H1 (cell line): ENCODE measurements at regions not wholly inside any gene's neighbourhood (a gene's known extent, or its start where the extent isn't known, plus 50 kb on each side); places are given as distances from the start of the nearest gene placed in this dataset.

Experiments used
- CTCF ChIA-PET: fragments of 300-600 bp; sonication (Branson Sonifier 250); formaldehyde crosslinking; loops from one replicate; lab custom pipeline; 2021; ENCODE audit not compliant: partially characterized antibody; lab: Charles Lee
- POLR2A ChIA-PET: fragments of 300-600 bp; sonication (Branson Sonifier 250); formaldehyde crosslinking; loops from one replicate; lab custom pipeline; 2021; ENCODE audit warnings: inconsistent platforms; ENCODE audit not compliant: partially characterized antibody; lab: Charles Lee
- DNase-seq, 2 experiments: peaks; one replicate each; pipeline versions ENCODE4 v3.0.0 to v3.0.0-alpha.2; 2010 to 2022; ENCODE audit warnings: low spot score in 2 of 2, low read depth in 1 of 2, mixed read lengths in 1 of 2
- FAIRE-seq: peaks from 2 replicates; lab custom pipeline; 2011; peaks lifted over from hg19 to GRCh38; lab: Jason Lieb, UNC
- H2AFZ ChIP-seq: 2 replicates; pipeline ENCODE4 v1.8.1; 2012; ENCODE audit warnings: low read length, inconsistent platforms
- H2AK5ac ChIP-seq: 2 replicates; pipeline ENCODE4 v1.6.1; 2013; ENCODE audit warnings: low read depth, low read length
- H2BK120ac ChIP-seq: replicated peaks from 2 replicates; pipeline ENCODE3; 2013; ENCODE audit warnings: low read depth, low read length, inconsistent platforms
- H2BK12ac ChIP-seq: 2 replicates; pipeline ENCODE4 v1.6.1; 2013; ENCODE audit warnings: low read depth, low read length
- H2BK15ac ChIP-seq: 2 replicates; pipeline ENCODE4 v1.6.1; 2013; ENCODE audit warnings: low read length
- H2BK20ac ChIP-seq: 2 replicates; pipeline ENCODE4 v1.6.1; 2013; ENCODE audit warnings: low read length
- H2BK5ac ChIP-seq: 2 replicates; pipeline ENCODE4 v1.6.1; 2013; ENCODE audit warnings: low read depth, low read length
- H3K14ac ChIP-seq: 2 replicates; pipeline ENCODE4 v1.6.1; 2013; ENCODE audit warnings: inconsistent platforms; ENCODE audit not compliant: insufficient read length
- H3K18ac ChIP-seq: 2 replicates; pipeline ENCODE4 v1.6.1; 2013; ENCODE audit warnings: low read length; ENCODE audit errors: extremely low read depth
- H3K23ac ChIP-seq: 2 replicates; pipeline ENCODE4 v1.6.1; 2013; ENCODE audit warnings: inconsistent platforms; ENCODE audit not compliant: insufficient read length
- H3K23me2 ChIP-seq: 2 replicates; pipeline ENCODE4 v1.6.1; 2013; ENCODE audit warnings: low read depth, low read length
- H3K27ac ChIP-seq: 2 replicates; pipeline ENCODE4 v1.6.1; 2011; ENCODE audit warnings: low read depth, low read length, inconsistent platforms
- H3K27me3 ChIP-seq, 4 experiments: replicated peaks in 1 of 4; 1 replicate in 1 of 4; 2 replicates in 3 of 4; pipeline versions ENCODE4 v1.6.1 to v1.8.1; 2011 to 2013; ENCODE audit warnings: low read length in 3 of 4, mild to moderate bottlenecking in 3 of 4, inconsistent platforms in 2 of 4, mixed read lengths in 2 of 4, moderate library complexity in 1 of 4; ENCODE audit not compliant: control insufficient read depth in 3 of 4, insufficient read depth in 3 of 4; ENCODE audit errors: extremely low read depth in 1 of 4
- H3K36me3 ChIP-seq, 4 experiments: 2 replicates each; pipeline versions ENCODE4 v1.6.1 to v1.8.1; 2011 to 2013; ENCODE audit warnings: mild to moderate bottlenecking in 4 of 4, low read length in 3 of 4, moderate library complexity in 2 of 4, control low read depth in 1 of 4, inconsistent platforms in 1 of 4; ENCODE audit not compliant: insufficient read depth in 4 of 4, control insufficient read depth in 2 of 4
- H3K4ac ChIP-seq: replicated peaks from 2 replicates; pipeline ENCODE3; 2013; ENCODE audit warnings: low read length, low read depth, mixed read lengths, inconsistent platforms; ENCODE audit not compliant: insufficient read length
- H3K4me1 ChIP-seq, 4 experiments: replicated peaks in 1 of 4; 1 replicate in 1 of 4; 2 replicates in 3 of 4; pipeline versions ENCODE4 v1.6.1 to v1.8.1; 2011 to 2013; ENCODE audit warnings: low read length in 3 of 4, inconsistent platforms in 2 of 4, mixed read lengths in 1 of 4; ENCODE audit not compliant: insufficient read depth in 4 of 4, control insufficient read depth in 3 of 4
- H3K4me2 ChIP-seq, 2 experiments: 2 replicates each; pipeline versions ENCODE4 v1.6.1 to v1.8.1; 2011 to 2013; ENCODE audit warnings: low read depth in 2 of 2, low read length in 2 of 2, control low read depth in 1 of 2, inconsistent platforms in 1 of 2, mild to moderate bottlenecking in 1 of 2; ENCODE audit not compliant: insufficient read depth in 1 of 2
- H3K4me3 ChIP-seq, 4 experiments: fragments of 200-600, 300-600 bp in 1 of 4; sonication (generic), shearing (Covaris generic), sonication (Bioruptor Twin) in 1 of 4; 2 replicates each; pipeline versions ENCODE4 v1.5.1 to v1.8.1; 2011 to 2016; ENCODE audit warnings: low read length in 4 of 4, low read depth in 3 of 4, control low read depth in 2 of 4, inconsistent platforms in 2 of 4, mild to moderate bottlenecking in 2 of 4, mixed read lengths in 1 of 4, moderate library complexity in 1 of 4; ENCODE audit not compliant: insufficient read depth in 2 of 4; ENCODE audit errors: extremely low read depth in 1 of 4
- H3K56ac ChIP-seq: replicated peaks from 2 replicates; pipeline ENCODE3; 2013; ENCODE audit warnings: low read depth, mild to moderate bottlenecking, mixed read lengths, low read length, inconsistent platforms; ENCODE audit not compliant: insufficient read length
- H3K79me1 ChIP-seq: 2 replicates; pipeline ENCODE4 v1.6.1; 2013; ENCODE audit warnings: low read depth, low read length, control low read depth
- H3K79me2 ChIP-seq, 2 experiments: 2 replicates each; pipeline versions ENCODE4 v1.6.1 to v1.8.1; 2012 to 2013; ENCODE audit warnings: low read length in 2 of 2, mild to moderate bottlenecking in 2 of 2, inconsistent platforms in 1 of 2; ENCODE audit not compliant: insufficient read depth in 2 of 2, control insufficient read depth in 1 of 2
- H3K9ac ChIP-seq, 4 experiments: replicated peaks in 1 of 4; 1 replicate in 1 of 4; 2 replicates in 3 of 4; pipeline versions ENCODE4 v1.6.1 to v1.8.1; 2011 to 2013; ENCODE audit warnings: low read depth in 3 of 4, low read length in 3 of 4, control low read depth in 2 of 4, mild to moderate bottlenecking in 2 of 4, moderate library complexity in 2 of 4, inconsistent platforms in 1 of 4; ENCODE audit errors: extremely low read depth in 1 of 4
- H3K9me3 ChIP-seq, 2 experiments: 2 replicates each; pipeline versions ENCODE4 v1.6.1 to v1.8.1; 2012 to 2013; ENCODE audit warnings: mild to moderate bottlenecking in 2 of 2, moderate library complexity in 2 of 2, control low read depth in 1 of 2, inconsistent platforms in 1 of 2, low read depth in 1 of 2, low read length in 1 of 2, mixed read lengths in 1 of 2; ENCODE audit not compliant: insufficient read depth in 2 of 2
- H4K20me1 ChIP-seq, 2 experiments: replicated peaks in 1 of 2; 2 replicates each; pipeline versions ENCODE3 to v1.8.1; 2011 to 2013; ENCODE audit warnings: inconsistent platforms in 2 of 2, low read length in 2 of 2, mild to moderate bottlenecking in 1 of 2; ENCODE audit not compliant: insufficient read depth in 2 of 2, control insufficient read depth in 1 of 2
- H4K5ac ChIP-seq: 2 replicates; pipeline ENCODE4 v1.6.1; 2013; ENCODE audit warnings: low read length, low read depth, mixed read lengths, inconsistent platforms; ENCODE audit not compliant: insufficient read length
- H4K8ac ChIP-seq: 2 replicates; pipeline ENCODE4 v1.8.0; 2013; ENCODE audit warnings: mild to moderate bottlenecking, moderate library complexity, low read length, inconsistent platforms; ENCODE audit not compliant: insufficient read depth; ENCODE audit errors: extremely low read depth
- H4K91ac ChIP-seq: replicated peaks from 2 replicates; pipeline ENCODE3; 2013; ENCODE audit warnings: low read length, mixed read lengths, inconsistent platforms; ENCODE audit not compliant: insufficient read length
- E2F6 ChIP-seq: IDR thresholded peaks from 2 replicates; pipeline ENCODE4 v1.6.1; 2012; ENCODE audit warnings: inconsistent platforms
- KDM1A ChIP-seq: fragments of 200-600, 300-600 bp; sonication (generic); IDR thresholded peaks from 2 replicates; pipeline ENCODE4 v1.7.1; 2016; ENCODE audit warnings: mild to moderate bottlenecking, low read length, borderline replicate concordance
- KDM4A ChIP-seq: IDR thresholded peaks from one replicate; pipeline ENCODE4 v1.7.1; 2012; ENCODE audit warnings: low read depth, mild to moderate bottlenecking, moderate library complexity, low read length, inconsistent platforms; ENCODE audit not compliant: severe bottlenecking
- KDM5A ChIP-seq: fragments of 200-600 bp; IDR thresholded peaks from 2 replicates; pipeline ENCODE4 v1.7.1; 2012; ENCODE audit warnings: mild to moderate bottlenecking, low read length, inconsistent platforms, mixed read lengths
- POLR2A ChIP-seq, 2 experiments: IDR thresholded peaks; 1 replicate in 1 of 2; 2 replicates in 1 of 2; pipeline ENCODE4 v1.6.1; 2011; ENCODE audit warnings: low read depth in 2 of 2, low read length in 2 of 2, mild to moderate bottlenecking in 2 of 2; ENCODE audit errors: control extremely low read depth in 1 of 2
- POU5F1 ChIP-seq: IDR thresholded peaks from 2 replicates; pipeline ENCODE4 v1.6.1; 2011; ENCODE audit warnings: low read depth, mild to moderate bottlenecking, low read length, moderate library complexity
- RAD21 ChIP-seq, 2 experiments: IDR thresholded peaks in 1 of 2; conservative IDR thresholded peaks in 1 of 2; 2 replicates each; pipeline ENCODE4 v1.6.1; 2011; ENCODE audit warnings: low read depth in 2 of 2, low read length in 2 of 2, improper control_type of control experiment in 1 of 2, inconsistent platforms in 1 of 2, mild to moderate bottlenecking in 1 of 2, moderate library complexity in 1 of 2
- SRF ChIP-seq: IDR thresholded peaks from 2 replicates; pipeline ENCODE4 v1.6.1; 2011; ENCODE audit warnings: mild to moderate bottlenecking, low read depth, low read length, moderate library complexity
- USF2 ChIP-seq: IDR thresholded peaks from 2 replicates; pipeline ENCODE4 v1.6.1; 2011; ENCODE audit warnings: low read length, improper control_type of control experiment

- peaks cover 0 to 4% of the 10 kb centered on the region in 2 experiments; a peak in 1 of 4 replicates for H3K9me3 ChIP-seq
- no peak overlapping the region for H4K5ac ChIP-seq
- H4K20me1 ChIP-seq, result no peaks in the 10 kb centered on the region
- no peaks in the 10 kb centered on the region for H3K79me2 ChIP-seq
- H2AK5ac ChIP-seq, result no peak overlapping the region
- H3K4me1 ChIP-seq, result no peaks in the 10 kb centered on the region
- no peak overlapping the region for H3K4ac ChIP-seq
- no peak overlapping the region for H3K56ac ChIP-seq
- no peaks in the 10 kb centered on the region for H3K36me3 ChIP-seq
- no peak overlapping the region for H2BK15ac ChIP-seq
- no peak for DNase-seq
- FAIRE-seq, result no peak
- no peak overlapping the region for H3K27ac ChIP-seq
- no peaks in the 10 kb centered on the region for H3K79me1 ChIP-seq
- H4K91ac ChIP-seq, result no peak overlapping the region
- TF ChIP-seq E2F6 (no peak), POLR2A (IDR thresholded peaks at IDR 0.05; ENCODE audit: control extremely low read depth in 1 of 2, low read depth in 2 of 2, low read length in 2 of 2) (no peak), RAD21 (IDR thresholded peaks at IDR 0.05 in 1 of 2, conservative IDR thresholded peaks at IDR 0.05 in 1 of 2; ENCODE audit: low read depth in 2 of 2, low read length in 2 of 2) (no peak), USF2 (no peak), POU5F1 (no peak), KDM4A (no peak), KDM5A (no peak), SRF (no peak), KDM1A (no peak)
- POLR2A ChIA-PET, result no interaction called here
- H2BK5ac ChIP-seq, result no peak overlapping the region
- H3K18ac ChIP-seq, result no peak overlapping the region
- H3K9ac ChIP-seq, result no peak overlapping the region
- CTCF ChIA-PET, result no interaction called here
- no peak overlapping the region for H2BK12ac ChIP-seq
- no peak overlapping the region for H2BK20ac ChIP-seq
- no peak overlapping the region for H3K14ac ChIP-seq
- no peak overlapping the region for H3K4me3 ChIP-seq
- no peak overlapping the region for H2AFZ ChIP-seq
- no peaks in the 10 kb centered on the region for H3K27me3 ChIP-seq
- no peak overlapping the region for H2BK120ac ChIP-seq
- H4K8ac ChIP-seq, result no peak overlapping the region
- no peaks in the 10 kb centered on the region for H3K23me2 ChIP-seq
- no peak overlapping the region for H3K4me2 ChIP-seq
- no peak overlapping the region for H3K23ac ChIP-seq
Measured at GRCh38 chr21:15517394-15517793, 212.4 kb upstream of the USP25 start.
